ENCODE measurements at regions not wholly inside any gene's neighbourhood (a gene's known extent, or its start where the extent isn't known, plus 50 kb on each side); places are given as distances from the start of the nearest gene placed in this dataset.
"Not testable (repeated sequence)": the region's sequence is repeated elsewhere in the genome, so short reads cannot be mapped to it uniquely, and the experiment has no call there.

GRCh38 chr18:76275727-76276313 is 219.2 kb downstream of the ZNF516 start:
- Histone ChIP-seq H3K36me3 (no peaks in the 10 kb centered on the region), H3K27me3 (no peaks in the 10 kb centered on the region), H3K9me3 (no peaks in the 10 kb centered on the region), H3K27ac (no peak overlapping the region), H3K4me1 (no peaks in the 10 kb centered on the region), H3K4me3 (no peak overlapping the region)
- no peak for TF ChIP-seq POLR2AphosphoS5 (IDR thresholded peaks at IDR 0.05)
- TF ChIP-seq, protein P1, sequence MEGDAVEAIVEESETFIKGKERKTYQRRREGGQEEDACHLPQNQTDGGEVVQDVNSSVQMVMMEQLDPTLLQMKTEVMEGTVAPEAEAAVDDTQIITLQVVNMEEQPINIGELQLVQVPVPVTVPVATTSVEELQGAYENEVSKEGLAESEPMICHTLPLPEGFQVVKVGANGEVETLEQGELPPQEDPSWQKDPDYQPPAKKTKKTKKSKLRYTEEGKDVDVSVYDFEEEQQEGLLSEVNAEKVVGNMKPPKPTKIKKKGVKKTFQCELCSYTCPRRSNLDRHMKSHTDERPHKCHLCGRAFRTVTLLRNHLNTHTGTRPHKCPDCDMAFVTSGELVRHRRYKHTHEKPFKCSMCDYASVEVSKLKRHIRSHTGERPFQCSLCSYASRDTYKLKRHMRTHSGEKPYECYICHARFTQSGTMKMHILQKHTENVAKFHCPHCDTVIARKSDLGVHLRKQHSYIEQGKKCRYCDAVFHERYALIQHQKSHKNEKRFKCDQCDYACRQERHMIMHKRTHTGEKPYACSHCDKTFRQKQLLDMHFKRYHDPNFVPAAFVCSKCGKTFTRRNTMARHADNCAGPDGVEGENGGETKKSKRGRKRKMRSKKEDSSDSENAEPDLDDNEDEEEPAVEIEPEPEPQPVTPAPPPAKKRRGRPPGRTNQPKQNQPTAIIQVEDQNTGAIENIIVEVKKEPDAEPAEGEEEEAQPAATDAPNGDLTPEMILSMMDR (IDR thresholded peaks at IDR 0.05), result no peak
- no peak for TF ChIP-seq EP300 (IDR thresholded peaks at IDR 0.05)
- no peak for TF ChIP-seq POLR2A (IDR thresholded peaks at IDR 0.05)
- ATAC-seq, result no peak
- 67 to 88% methylated on average over 1 to 2 of the region's 7 CpGs for WGBS, 2 donors (ENCODE audit: low coverage in 1 of 2)

DNA sequence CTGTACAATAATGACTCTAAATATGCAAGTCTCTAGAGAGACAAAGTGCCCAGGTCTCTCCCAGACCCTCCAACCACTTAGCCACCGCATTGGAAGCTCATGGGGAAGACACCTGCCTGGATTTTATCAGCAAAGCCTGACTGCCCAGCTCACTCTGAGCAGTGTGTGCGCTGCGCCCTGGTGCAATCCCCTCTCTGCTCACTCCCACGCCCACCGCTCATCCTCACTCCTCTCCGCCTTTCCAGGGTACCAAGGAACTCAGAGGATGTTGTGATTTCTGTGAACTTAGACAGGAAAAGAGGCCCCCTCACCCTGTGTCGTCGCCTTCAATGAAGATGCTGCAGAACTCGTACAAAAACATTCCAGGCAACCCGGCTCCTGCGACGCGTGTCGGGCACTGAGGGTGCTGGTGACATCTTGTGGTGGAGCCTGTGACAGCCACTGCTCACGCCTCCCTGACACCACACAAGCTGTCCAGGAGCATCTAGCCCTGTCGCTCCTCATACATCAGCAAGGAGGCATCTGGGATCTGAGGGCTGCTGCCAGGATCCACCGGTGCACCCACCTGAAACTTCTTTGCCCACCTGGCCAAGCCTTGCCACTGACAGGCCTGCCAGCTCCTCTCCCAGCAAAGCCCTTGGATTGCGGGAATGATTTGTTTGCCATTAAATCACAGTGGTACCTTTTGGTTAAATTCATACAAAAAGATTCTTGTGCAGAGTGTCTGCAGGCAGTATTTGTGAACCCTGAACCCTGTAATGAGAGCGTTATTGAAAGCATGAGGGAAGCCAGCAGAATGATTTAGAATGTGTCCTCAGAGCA is 220.4 kb downstream of the ZNF516 start:
- H3K9me3 ChIP-seq, result no peaks in the 10 kb centered on the region
- H3K27me3 ChIP-seq, result no peaks in the 10 kb centered on the region
- TF ChIP-seq POLR2A (IDR thresholded peaks at IDR 0.05) (no peak), POLR2AphosphoS5 (IDR thresholded peaks at IDR 0.05) (no peak), EP300 (IDR thresholded peaks at IDR 0.05) (no peak)
- TF ChIP-seq, protein P1 (IDR thresholded peaks at IDR 0.05), result no peak
- no peak overlapping the region for H3K4me3 ChIP-seq
- H3K27ac ChIP-seq, result no peak overlapping the region
- 67 to 92% methylated on average over 6 to 10 of the region's 19 CpGs for WGBS, 2 donors (ENCODE audit: low coverage in 1 of 2)
- no peak for ATAC-seq
- no peaks in the 10 kb centered on the region for H3K36me3 ChIP-seq
- H3K4me1 ChIP-seq, result no peaks in the 10 kb centered on the region

- TF ChIP-seq POLR2AphosphoS5 (IDR thresholded peaks at IDR 0.05) (no peak), POLR2A (IDR thresholded peaks at IDR 0.05) (no peak), EP300 (IDR thresholded peaks at IDR 0.05) (no peak)
- no peaks in the 10 kb centered on the region for H3K36me3 ChIP-seq
- no peaks in the 10 kb centered on the region for H3K4me1 ChIP-seq
- H3K4me3 ChIP-seq, result no peak overlapping the region
- no peaks in the 10 kb centered on the region for H3K9me3 ChIP-seq
- H3K27ac ChIP-seq, result no peak overlapping the region
- H3K27me3 ChIP-seq, result no peaks in the 10 kb centered on the region
- WGBS, 2 donors (ENCODE audit: low coverage in 1 of 2), result 83 to 94% methylated on average over 2 to 5 of the region's 6 CpGs
- ATAC-seq, result no peak
These were observed 221.1 kb downstream of the ZNF516 start for GRCh38 chr18:76273956-76274355.

- no peaks in the 10 kb centered on the region for H3K36me3 ChIP-seq
- H3K27me3 ChIP-seq, result no peaks in the 10 kb centered on the region
- TF ChIP-seq POLR2AphosphoS5 (IDR thresholded peaks at IDR 0.05) (no peak), EP300 (IDR thresholded peaks at IDR 0.05) (no peak), POLR2A (IDR thresholded peaks at IDR 0.05) (no peak)
- TF ChIP-seq, protein P1 (IDR thresholded peaks at IDR 0.05), result no peak
- no peak overlapping the region for H3K27ac ChIP-seq
- H3K4me1 ChIP-seq, result no peaks in the 10 kb centered on the region
- H3K9me3 ChIP-seq, result no peaks in the 10 kb centered on the region
- no peak for ATAC-seq
- no peak overlapping the region for H3K4me3 ChIP-seq
- 95 to 98% methylated on average over 6 to 22 of the region's 23 CpGs for WGBS, 2 donors (ENCODE audit: low coverage in 1 of 2)
These were observed 222.0 kb downstream of the ZNF516 start for GRCh38 chr18:76273036-76273545.

- H3K9me3 ChIP-seq, H3K27ac ChIP-seq, H3K36me3 ChIP-seq, H3K4me3 ChIP-seq, ATAC-seq, H3K27me3 ChIP-seq: not testable (repeated sequence)
- peaks cover 0 to 37% (median 3%) of the 10 kb centered on the region in 3 donors for H3K4me1 ChIP-seq
- 97% methylated on average over 6 of the region's 6 CpGs for WGBS, 2 donors (ENCODE audit: low coverage in 1 of 2)
These were observed 227.6 kb downstream of the ZNF516 start for GRCh38 chr18:76267423-76267822.
